HG03159 (cell line): ENCODE measurements at regions not wholly inside any gene's neighbourhood (a gene's known extent, or its start where the extent isn't known, plus 50 kb on each side); places are given as distances from the start of the nearest gene placed in this dataset.
"Not testable (repeated sequence)": the region's sequence is repeated elsewhere in the genome, so short reads cannot be mapped to it uniquely, and the experiment has no call there.

Experiments used
- ATAC-seq: cut with Tn5 transposase; IDR thresholded peaks from one replicate; pipeline ENCODE4 v1.9.1; 2021; ENCODE audit warnings: mild to moderate bottlenecking, moderate library complexity; ENCODE audit not compliant: unreplicated experiment

DNA sequence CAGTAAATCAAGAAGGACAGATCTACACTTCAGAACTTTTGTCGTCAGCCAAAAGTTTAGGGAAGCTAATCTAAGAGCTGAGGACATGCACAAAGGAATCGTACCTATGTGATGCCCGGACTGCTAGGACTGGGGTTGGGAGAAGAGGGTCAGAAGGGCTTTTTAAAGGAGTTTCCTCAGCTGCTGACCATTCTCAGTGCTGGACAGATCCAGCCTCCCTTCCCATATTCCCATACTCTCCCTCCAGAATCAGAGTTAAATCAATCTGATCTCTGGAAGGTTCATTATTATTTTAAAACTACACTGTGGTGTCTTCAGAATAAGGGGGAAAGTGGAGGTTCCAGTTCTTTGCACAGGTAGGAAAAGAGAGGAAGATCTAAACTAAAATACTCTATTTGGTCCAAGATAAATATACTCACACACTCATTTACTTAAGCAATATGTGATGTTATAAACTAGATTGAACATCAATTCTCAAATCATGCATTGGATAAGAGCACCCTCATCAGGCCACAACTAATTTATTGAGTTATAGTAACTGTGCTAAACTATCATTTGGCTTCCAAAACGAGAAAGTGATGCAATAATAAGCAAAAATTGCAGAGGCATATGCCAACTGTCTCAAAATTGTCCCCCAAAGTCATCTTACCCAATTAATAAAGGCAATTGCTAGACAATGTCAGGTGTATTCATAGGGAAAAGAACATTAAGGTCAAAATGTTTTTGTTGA lies 124.7 kb downstream of the HNRNPD start:
- no peak for ATAC-seq

DNA sequence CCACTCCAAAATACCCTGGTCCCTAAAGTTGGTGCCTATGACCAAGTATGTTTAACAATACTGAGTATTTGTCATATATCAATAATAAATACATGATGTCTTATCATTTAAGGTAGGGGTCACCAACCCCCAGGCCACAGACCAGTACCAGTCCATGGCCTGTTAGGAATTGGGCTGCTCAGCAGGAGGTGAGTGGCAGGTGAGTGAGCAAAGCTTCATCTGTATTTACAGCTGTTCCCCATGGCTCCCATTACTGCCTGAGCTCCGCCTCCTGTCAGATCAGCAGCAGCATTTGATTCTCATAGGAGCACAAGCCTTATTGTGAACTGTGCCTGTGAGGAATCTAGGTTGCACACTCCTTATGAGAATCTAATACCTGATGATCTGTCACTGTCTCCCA lies 126.2 kb downstream of the HNRNPD start:
- ATAC-seq, result no peak

DNA sequence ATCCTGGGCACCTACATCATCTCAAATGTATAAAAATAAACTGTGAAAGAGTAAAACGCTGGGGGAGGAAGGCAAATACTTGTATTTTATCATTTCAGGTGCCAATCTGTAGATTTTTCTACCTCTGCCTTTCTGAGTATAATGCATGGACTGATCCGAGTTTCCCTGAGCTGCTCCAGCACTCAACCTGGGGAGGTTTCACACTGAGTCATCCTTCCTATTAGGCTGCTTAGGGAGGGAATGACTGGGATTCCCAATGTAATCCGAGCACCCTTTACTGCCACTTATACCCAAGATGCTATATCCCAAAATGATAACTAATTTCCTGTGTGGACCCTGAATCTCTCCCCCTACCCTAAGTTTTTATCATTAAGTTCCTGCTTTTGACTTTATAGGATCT lies 126.6 kb downstream of the HNRNPD start:
- ATAC-seq, result no peak

DNA sequence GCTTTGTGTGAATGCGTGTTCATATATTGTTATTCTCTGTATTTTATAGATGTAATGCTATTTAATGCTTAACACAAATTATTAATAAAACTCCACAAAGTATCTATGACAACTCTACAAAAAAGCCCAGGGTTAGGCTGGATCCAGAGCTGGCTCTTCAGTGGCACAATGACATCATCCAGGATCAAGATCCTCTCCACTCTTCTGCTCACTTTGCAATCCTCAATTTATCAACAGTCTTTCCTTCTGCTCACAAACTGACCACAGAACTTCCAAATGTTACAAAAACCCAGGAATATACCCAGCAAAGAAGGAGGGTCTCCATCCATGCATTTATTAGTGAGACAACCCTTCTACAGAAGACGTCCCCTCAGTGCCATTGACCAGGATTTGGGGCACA lies 132.3 kb downstream of the HNRNPD start:
- ATAC-seq, result no peak

DNA sequence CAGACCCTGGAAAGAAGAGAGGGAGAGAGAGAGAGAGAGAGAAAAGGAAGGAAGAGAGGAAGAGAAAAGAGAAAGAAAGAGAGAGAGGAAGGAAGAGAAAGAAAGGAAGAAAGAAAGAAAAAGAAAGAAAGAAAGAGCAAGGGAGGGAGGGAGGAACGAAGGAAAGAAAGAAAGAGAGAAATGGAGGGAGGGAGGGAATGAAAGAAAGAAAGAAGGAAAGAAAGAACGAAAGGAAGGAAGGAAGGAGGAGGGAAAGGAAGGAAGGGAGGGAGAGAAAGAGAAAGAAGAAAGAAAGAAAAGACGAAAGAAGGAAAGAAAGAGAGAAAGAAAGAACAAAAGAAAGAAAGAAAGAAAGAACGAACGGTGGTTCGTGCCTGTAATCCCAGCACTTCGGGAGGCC lies 133.4 kb downstream of the HNRNPD start:
- ATAC-seq, result no peak

DNA sequence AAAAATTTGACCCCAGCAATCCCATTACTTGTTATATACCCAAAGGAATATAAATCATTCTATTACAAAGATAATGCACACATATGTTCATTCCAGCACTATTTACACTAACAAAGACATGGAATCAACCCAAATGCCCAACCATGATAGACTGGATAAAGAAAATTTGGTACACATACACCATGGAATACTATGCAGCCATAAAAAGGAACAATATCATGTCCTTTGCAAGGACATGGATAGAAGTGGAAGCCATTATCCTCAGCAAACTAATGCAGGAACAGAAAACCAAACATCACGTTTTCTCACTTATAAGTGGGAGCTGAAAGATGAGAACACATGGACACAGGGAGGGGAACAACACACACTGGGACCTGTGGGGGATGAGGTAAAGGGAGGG lies 136.6 kb downstream of the HNRNPD start:
- ATAC-seq, result not testable (repeated sequence)

DNA sequence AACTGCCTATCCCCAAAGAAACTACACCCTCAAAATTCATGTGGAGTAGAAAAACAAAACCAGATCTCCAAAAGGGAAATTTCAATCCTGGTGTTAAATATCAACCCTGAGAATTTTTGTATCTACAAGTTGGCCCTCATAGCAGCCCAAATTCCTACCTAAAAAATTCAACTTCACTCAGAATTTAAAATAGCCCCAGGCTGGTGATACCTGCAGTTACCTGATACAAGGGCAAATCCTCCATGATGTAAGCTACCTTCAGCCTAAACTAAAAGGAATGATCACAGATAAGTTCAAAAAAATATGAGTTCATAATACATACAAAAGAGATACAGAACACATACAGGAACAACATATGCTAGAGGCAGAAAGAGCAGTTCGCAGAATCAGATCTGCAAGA lies 138.4 kb downstream of the HNRNPD start:
- ATAC-seq, result no peak

DNA sequence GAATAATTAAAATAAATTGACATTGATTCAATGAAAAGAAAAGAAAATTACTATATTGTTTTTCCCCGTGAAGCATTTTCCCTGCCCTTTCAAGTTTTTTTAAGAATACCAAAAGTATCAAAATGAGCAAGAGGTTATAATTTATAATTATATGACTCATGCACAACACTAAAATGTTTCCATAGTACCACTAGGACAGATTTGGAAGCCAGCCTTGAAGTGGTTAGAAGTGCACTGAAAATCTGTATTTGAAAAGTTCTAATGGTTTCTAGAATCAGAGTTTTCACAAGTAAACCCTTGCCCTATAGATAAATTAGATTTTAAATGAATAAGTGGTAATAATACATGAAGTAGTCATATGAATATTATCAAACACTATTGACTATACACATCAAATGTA lies 140.9 kb downstream of the HNRNPD start:
- ATAC-seq, result no peak

DNA sequence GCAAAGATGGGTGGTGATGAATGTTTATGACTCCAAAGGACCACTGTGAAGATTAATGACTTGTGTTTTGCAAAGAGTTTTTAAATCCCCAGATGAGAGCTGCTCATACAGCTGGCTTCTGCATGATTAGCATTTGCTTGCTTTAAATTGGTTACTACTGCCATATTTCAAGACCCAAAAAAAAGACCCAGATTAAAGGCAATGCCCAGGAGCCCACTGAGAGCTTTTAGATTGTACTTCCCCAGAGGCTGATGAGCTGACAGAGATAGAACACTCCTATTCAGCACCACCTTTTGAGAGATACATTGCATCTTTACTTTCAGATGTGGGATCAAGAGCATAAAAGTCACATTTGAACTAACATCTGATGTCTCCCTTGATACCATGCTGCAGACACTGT lies 142.0 kb downstream of the HNRNPD start:
- ATAC-seq, result no peak

DNA sequence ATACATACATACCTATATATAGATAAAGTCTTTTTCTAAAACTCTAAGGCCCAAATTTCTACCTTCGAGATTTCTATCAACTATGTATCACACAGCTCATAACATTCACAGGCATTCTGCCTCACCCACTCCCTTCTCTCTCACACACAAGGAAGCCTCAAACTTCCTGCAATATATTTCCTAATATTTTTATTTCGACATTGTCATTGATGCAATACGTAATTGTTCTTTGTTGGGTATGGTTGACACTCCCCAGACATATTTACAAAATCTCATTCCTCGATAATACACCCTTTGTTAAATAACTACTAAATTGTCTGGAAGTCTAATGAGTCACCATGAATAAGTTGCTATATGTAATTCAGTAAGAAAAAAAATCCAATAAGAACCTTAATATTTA lies 143.5 kb downstream of the HNRNPD start:
- no peak for ATAC-seq

DNA sequence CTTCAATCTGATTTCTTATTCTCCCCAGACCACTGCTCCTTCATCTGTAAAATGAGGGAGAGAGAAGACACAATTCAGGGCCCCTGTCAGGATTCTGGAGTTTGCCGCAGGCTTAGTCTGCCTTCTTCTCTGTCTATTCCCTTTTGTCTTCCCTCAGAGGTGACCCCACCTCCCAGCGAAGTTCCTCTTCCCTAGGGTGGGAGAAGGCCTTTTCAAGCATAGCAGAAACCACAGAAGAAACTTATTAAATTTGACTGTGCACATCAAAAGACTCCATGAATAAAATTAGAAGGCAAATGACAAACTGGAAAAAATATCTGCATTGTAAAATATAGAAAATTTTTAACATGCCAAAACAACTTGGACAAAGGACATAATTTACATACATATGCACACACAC lies 148.8 kb downstream of the HNRNPD start:
- no peak for ATAC-seq

DNA sequence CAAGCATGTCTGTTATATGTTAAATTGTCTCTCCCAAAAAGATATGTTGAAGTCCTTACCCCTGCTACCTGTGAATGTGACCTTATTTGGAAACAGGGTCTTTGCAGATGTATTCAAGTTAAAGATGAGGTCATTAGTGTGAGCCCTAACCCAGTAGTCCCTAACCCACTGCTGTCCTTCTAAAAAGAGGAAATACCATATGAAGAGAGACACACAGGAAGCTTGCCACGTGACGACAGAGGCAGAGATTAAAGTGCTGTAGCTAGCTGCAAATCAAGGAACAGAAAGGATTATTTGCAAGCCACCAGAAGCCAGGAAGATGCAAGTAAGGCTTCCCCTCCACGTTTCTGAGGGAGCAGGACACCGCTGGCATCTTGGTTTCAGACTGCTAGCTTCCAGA lies 150.1 kb downstream of the HNRNPD start:
- ATAC-seq, result peak; percentile 72

DNA sequence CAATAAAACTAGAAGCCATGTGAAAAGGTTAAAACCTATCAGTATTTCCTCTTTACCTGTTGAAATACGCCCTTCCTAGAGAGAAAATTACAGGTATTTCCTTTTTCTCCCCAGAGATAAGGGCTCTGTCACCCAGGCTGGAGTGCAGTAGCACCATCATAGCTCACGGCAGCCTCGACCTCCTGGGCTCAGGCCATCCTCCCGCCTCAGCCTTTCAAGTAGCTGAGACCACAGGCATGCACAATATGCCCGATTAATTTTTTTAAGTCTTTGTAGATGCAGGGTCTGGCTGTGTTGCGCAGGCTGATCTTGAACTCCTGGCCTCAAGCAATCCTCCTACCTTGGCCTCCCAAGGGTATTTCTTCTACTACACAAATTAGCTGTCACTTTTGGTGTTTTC lies 154.4 kb downstream of the HNRNPD start:
- ATAC-seq, result no peak

DNA sequence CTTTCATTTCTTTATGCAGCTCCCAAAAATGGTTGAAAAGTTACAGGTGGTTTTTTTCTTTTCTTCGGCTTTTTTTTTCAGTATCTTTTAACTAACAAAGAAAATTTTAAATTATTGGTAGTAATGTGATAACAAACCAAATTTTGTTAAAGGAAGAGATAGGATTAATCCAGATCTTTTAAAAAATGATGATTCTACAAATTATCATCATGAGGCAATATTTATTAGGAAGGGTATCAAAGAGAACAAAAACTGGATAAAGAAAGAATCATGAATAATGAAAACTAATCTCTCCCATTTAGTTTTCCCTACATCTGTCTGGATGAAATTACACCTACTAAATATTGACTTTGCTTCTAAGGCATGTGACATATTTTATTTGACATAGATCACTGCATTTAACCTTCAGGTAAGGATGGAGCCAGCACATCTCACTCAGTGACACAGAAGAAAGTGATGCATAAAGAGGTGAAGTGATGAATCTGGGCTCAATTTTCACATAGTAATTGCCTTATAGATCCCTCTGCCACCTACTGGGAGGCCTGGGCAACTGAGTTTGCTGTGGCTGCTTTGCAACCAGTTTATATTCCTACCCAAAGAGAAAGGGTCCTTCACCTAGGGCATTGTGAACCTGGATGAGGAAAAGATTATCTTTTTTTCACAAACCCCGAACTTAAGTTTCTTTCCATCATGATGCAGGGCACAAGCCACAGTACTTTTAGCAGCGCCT lies 155.6 kb downstream of the HNRNPD start:
- no peak for ATAC-seq

DNA sequence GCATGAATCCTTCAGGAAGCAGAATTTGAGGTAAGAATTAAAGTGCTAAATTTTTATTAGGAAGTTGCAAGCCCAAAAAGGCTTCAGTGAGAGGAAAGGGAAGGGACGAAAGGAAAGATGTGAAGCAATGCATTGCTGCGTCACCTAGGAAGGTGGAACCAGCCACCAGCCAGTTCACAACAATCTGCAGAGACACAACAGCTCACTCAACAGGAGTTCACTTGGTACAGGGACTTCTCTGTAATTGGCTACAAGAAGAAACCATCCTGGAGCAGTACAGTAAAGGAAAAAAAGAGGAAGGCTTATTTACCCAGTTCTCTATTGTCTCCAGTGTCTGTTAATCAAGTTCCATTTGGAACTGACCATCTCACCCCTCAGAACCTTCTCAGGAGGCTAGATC lies 157.6 kb downstream of the HNRNPD start:
- ATAC-seq, result no peak

DNA sequence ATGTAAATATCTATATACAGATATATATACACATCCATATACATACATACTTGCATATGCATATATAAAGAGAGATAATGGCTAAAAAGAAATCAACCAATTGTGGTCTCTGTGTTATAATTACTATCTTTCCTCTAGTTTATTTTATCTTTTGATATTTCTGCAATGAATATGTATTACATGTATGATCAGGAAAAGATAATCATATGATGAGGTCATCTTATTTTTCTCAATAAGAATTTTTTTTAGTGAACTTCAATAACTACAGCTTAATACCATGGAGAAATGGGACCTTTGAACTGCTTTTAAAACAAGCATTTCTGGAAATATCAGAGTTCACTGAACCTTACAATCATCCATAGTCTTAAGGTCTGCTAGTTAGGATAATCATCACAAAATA lies 158.0 kb downstream of the HNRNPD start:
- ATAC-seq, result no peak

DNA sequence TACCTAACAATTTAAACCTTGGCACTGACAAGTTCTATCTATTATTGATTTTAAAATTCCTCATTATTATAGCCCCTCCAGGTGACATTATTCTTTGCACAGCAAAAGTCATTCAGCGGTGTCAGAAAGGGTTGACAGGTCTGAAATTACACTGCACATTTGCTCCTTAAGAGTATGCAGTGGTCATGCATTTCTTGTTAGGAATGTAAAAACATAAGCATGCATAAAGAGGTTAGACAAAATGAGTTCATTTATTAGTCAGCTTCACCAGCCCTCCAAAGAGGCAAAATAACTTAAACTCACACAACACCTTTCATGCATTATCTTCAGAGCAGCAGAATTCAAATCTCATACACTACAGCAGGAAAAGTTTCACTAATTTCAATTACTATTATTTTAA lies 158.8 kb downstream of the HNRNPD start:
- no peak for ATAC-seq

DNA sequence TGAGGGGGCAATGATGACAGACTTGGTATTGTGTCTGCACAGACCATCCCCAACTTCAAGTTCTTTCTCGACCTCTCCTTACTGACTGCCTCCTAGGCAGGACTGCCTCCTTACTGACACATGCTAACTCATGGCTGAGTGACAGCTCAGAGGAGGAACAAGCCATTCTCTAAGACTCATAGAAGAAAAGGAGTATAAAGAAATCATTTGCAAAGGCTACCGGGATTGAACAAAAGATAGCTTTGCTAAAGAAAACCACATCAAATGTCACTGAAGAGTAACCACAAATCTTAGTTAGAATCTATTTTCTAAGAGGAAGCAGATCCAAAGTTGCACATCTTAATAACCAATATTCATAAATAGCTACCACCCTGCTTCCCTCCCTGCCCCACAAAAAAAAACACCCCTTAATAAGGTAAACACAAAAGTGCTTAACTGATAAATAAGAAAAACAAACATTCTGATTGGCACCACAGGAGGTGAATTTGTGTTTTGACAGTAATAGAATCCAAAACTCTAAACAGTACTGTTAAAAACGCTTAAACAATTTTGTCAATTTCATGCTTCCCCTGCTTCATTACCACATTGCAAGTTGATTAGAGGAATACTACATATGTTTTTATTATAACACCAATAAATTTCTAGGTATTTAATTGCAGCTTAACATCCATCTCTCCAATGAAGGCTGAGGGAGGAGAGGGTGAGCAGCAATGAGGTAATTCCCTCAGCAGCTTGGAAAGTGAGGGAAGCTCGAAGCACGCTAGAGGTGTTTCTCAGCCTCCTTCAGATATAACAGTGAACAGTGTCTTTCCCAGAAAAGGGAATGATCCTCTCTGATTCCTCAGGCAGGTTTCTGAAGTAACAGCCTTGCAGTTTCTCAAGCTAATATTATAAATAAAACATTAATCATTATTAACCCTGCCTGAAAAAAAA lies 160.0 kb downstream of the HNRNPD start:
- no peak for ATAC-seq

DNA sequence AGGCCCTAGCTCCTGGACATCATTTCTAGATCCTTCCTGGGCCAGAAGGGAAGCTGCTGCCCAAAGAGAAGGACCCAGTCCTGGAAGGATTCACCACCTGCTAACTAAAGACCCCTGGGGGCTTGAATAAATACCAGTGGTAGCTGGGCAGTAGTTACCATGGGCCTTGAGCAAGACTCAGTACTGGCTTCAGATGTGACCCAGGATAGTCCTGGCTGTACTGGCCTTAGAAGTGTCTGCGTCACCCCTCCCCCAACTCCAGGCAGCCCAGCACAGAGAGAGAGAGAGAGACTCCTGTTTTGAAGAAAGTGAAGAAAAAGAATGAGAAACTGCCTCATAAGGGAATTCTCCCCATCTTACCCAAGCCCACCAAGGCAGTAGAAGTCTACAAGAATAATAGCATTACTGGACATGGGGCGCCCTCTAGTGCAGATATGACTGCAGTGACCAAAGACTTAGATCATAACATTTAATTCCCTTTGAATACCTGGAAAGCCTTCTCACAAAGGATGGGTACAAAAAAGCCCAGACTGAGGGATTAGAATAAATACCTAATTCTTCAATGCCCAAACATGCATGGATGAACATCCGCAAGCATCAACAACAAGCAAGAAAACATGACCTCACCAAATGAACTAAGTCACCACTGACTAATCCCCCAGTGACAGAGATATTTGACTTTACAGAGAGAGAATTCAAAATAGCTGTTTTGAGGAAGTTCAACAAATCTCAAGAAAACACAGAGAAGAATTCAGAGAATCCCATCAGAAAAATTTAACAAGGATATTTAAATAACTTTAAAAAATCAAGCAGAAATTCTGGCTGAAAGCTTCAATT lies 171.8 kb downstream of the HNRNPD start:
- ATAC-seq, result no peak

DNA sequence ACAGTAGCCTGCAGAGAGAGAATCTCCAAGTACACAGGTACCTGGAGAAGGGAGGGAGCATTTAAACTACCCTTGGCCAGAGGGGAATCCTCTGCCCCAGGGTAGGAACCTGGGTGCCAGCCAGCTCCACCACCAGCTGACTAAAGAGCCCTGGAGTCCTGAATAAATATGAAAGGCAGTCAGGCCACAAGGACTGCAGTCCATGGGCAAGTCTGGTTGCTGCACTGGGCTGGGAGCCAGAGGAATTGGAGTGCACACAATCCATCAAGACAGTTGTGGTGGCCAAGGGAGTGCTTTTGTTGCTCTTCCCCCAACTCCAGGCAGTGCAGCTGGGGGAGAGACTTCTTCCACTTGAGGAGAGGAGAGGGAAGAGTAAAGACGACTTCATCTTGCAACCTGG lies 172.5 kb downstream of the HNRNPD start:
- ATAC-seq, result no peak

DNA sequence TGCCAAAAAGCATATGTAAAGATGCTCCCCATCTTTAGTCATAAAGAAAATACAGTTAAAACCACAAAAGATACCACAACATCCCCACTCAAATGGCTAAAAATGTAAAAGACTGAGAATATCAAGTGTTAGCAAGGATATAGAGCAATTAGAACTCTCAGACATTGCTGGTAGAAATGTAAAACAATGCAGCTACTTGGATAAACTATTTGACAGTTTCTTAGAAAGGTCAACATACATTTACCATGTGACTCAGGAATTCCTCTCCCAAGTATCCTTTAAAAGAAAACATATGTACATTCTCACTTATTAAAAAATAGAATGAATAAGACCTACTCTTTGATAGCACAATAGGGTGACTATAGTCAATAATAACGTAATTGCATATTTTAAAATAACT lies 173.7 kb downstream of the HNRNPD start:
- ATAC-seq, result no peak
